ENCODE measurements at regions not wholly inside any gene's neighbourhood (a gene's known extent, or its start where the extent isn't known, plus 50 kb on each side); places are given as distances from the start of the nearest gene placed in this dataset.

DNA sequence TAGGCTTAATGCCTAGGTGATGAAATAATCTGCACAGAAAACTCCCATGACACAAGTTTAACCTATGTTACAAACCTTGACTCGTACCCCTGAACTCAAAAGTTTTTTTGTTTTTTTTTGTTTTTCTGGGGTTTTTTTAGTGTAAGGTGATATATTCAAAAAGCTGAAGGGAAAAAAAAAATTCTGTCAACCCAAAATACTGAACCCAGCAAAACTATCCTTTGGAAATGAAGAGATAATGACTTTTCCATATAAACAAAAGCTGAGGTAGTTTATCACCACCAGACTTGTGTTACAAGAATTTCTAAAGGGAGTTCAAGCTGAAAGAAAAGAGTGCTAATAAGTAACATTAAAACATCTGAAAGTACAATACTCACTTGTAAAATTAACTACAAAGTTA is 448.1 kb downstream of the KCNH5 start:
- DNase-seq: no peak

DNA sequence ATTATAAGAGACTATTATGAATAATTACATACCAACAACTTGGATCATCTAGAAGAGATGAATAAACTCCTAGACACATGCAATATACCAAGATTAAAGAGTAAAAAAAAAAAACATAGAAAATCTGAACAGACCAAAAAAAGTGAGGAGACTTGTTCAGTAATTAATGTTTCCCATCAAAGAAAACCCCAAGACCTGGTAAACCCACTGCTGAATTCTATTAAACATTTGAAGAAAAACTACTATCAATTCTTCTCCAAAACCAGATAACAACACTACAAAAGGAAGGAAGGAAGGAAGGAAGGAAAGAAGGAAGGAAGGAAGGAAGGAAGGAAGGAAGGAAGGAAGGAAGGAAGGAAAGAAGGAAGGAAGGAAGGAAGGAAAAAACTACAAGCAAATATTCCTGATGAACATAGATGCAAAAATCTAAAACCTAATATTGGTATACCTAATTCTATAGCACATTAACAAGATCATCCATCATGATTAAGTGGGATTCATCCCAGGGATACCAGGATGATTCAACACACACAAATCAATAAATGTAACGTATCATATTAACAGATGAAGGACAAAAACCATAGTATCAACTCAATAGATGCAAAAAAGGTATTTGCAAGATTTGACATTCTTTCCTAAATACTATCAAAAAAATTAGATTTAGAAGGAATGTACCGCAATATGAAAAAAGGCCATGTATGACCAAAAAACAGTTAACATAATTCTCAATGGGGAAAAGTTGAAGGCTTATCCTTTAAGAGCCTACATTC is 445.5 kb downstream of the KCNH5 start:
- DNase-seq: no peak

DNA sequence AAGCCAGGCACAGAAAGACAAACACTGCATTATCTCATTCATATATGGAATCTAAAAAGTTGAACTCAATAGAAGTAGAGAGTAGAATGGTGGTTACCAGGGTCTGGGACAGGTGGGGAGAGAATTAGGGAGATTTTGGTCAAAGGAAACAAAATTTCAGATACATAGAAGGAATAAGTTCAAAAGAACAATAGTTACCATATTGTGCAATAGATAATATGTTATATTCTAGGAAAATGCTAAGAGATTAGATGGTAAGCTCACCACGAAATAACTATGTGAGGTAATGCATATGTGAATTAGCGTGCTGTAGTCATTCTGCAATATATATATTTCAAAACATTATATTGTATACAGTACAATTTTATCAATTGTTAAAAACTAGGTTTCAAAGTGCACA is 442.5 kb downstream of the KCNH5 start:
- no peak for DNase-seq

DNA sequence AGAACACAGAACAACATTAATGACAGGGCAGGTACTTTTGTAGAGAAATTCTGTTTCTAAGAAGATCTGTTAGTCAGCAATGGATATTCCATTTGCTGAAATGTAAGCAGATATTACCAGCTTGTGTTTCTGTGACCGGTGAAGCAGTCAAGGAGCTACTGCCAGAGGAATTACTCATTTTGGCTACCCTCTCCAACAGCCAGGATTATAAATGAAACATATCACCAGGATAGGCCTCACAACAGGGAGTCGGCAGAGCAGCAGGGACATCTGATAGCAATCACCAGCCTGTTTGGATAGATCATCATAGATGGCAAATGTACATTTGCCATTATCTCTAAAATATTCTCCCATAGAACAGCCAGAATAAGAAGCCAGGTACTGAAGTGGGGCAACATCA is 440.7 kb downstream of the KCNH5 start:
- no peak for DNase-seq

DNA sequence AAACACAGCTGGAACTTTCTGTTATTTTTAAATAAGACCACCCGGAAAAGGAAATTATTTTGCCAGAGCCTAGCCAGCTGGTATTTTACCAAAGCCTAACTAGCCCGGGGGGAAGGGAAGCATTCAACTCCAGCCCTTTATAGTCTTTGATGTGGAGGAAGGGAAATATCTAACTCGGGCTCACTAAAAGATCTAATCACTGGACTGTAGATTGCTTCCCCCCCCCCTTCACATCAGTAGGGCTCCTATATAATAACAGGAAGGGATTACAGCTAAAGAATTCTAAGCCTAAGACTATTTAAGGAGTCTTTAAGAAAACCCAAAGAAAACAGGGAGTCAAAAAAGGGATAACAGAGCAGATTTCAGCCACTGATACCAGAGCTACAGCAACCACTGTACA is 431.1 kb downstream of the KCNH5 start:
- no peak for DNase-seq

DNA sequence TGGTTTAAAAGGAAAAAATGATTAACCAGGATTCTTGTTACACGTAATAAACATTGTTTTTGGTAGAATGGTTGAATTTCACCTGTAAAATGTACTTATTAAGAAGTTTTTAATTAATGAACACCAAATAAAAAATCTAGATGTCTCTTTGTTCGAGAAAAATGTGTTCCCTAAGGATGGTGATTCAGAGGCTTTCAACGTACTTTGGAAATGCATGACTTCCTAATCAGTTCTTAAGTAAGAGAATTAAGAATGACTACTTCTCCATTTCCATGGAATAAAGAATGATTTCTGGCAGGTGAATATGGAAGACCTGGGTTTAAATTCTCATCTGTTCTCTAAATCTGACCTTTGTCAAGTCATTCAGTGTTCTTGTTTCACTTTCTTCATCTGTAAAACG is 428.6 kb downstream of the KCNH5 start:
- no peak for DNase-seq

DNA sequence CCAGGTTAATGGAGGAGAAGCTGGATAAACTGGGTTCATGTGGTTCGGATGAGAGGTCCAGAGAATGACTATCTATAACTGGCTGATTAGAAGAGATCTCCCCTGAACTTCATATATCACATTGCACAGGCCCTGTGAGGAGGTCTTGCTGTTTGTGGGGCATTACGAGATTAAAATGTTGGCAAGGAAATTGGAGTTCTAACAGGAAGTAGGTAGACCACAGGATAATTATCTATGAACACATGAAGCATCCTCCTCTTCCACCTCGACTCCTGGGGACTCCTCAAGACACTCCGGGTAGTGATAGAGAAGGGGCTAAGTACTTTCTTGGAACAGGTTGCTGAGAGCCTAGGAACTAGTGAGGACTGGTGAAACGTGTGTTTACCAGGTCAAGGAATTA is 418.8 kb downstream of the KCNH5 start:
- no peak for DNase-seq

DNA sequence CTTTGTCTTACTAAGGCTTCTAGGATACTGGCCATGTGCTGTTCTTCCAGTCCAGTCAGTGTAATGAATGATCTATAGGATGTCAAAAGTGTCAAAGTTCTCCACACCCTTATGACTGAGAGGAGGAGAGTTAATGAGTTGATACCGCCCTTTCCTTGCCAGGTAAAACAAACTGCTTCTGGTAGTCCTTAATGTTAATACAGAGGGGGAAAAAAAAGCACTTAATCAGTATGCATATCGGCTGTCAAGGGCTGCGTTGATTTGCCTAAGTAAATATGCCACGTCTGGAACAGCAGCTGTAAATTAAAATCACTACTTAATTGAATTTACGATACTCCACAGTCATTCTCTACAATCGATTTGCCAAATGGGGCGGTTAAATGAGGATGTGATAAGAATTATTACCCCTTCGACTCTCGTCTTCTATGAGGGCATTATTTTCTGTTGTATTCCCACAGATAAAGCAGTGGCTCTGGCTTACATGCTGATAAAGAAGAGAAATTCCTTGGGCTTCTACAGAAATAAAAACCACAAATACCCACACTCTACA is 416.0 kb downstream of the KCNH5 start:
- no peak for DNase-seq

DNA sequence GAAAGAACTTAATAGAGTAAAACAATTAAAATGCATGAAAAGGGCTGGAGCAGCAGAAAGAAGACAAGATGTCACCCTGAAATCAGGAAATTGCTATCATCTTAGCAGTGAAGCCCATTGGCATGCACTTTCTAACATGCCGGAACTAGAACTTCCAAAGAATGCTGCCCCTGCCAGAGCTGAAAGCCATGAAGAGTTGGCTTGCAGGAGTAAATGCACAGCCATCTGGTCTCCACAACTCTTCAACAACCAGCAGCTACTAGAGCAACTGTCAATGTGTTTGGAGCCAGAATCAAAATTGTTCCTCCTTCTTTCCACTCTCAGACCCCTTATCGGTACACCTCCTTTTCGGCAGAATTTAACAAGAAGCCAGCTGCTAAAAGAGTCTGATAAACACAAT is 414.1 kb downstream of the KCNH5 start:
- DNase-seq: no peak

DNA sequence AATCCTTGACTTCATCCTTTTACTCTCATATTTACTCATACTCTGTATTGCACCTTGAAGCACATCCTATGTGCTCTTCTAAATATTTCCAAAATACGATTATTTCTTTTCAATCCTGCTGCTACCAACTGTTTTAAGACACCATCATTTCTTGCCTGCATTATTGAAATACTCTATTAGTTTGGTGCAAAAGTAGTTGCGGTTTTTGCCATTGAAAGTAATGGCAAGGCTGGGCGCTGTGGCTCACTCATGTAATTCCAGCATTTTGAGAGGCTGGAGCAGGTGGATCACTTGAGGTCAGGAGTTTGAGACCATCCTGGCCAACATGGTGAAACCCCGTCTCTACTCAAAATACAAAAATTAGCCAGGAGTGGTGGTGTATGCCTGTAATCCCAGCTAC is 412.5 kb downstream of the KCNH5 start:
- DNase-seq: no peak

DNA sequence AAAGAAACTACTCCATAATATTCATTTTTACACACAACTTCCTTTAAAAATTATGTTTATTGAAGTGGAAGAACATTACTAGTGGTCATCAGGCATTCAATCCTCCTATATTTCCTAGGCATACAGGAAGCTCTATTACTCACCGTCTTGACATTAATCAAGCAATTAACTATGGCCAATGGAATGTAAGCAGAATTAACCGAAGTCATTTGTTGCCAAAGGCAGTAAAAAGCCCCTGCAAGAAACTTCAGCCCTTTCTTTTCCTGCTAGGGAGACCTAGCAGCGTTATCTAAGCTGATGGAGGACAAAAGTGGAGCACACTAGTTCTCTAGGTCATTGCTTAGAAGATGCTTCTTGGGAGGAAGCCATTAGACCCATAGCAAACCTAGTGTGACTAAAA is 399.6 kb downstream of the KCNH5 start:
- no peak for DNase-seq
